HEK293 (cell line): ENCODE measurements at regions not wholly inside any gene's neighbourhood (a gene's known extent, or its start where the extent isn't known, plus 50 kb on each side); places are given as distances from the start of the nearest gene placed in this dataset.
A peak's percentile ranks its signal among the peaks of the same experiment; 100 is the strongest.

Source experiments
- CTCF ChIA-PET: fragments of 350-600 bp; formaldehyde crosslinking; extraction: SDS; loops from one replicate; lab custom pipeline; 2021; ENCODE audit warnings: antibody characterized with exemption; lab: Yijun Ruan, JAX
- POLR2A ChIA-PET: fragments of 300-600 bp; formaldehyde crosslinking; extraction: SDS; loops from one replicate; lab custom pipeline; 2020; ENCODE audit warnings: antibody characterized with exemption, inconsistent platforms; lab: Yijun Ruan, JAX
- H3K27ac ChIP-seq: fragments of 200-500 bp; sonication (Bioruptor generic); 2 replicates; pipeline ENCODE4 v1.5.1; 2014; ENCODE audit warnings: low read depth, low read length, control low read depth, inconsistent platforms; ENCODE audit errors: extremely low read depth
- H3K36me3 ChIP-seq, 2 experiments: fragments of 200-500 bp in 1 of 2; sonication (Bioruptor generic) in 1 of 2; 1 replicate in 1 of 2; 2 replicates in 1 of 2; pipeline ENCODE4 v1.5.1; 2014 to 2017; ENCODE audit warnings: inconsistent platforms in 2 of 2, low read length in 2 of 2; ENCODE audit not compliant: control insufficient read depth in 2 of 2, insufficient read depth in 1 of 2
- H3K4me1 ChIP-seq: fragments of 200-500 bp; sonication (Bioruptor generic); 2 replicates; pipeline ENCODE4 v1.5.1; 2014; ENCODE audit warnings: mild to moderate bottlenecking, low read length, inconsistent platforms; ENCODE audit not compliant: control insufficient read depth, insufficient read depth
- H3K4me3 ChIP-seq: 2 replicates; pipeline ENCODE4 v1.5.1; 2011; ENCODE audit warnings: low read depth, mild to moderate bottlenecking, control low read depth, low read length, moderate library complexity
- H3K9me3 ChIP-seq: fragments of 200-500 bp; sonication (Bioruptor generic); 2 replicates; pipeline ENCODE4 v1.5.1; 2014; ENCODE audit warnings: low read depth, low read length, inconsistent platforms; ENCODE audit not compliant: control insufficient read depth, insufficient read depth
- BCL11A ChIP-seq: fragments of 450-650 bp; formaldehyde crosslinking; IDR thresholded peaks from 2 replicates; pipeline ENCODE4 v1.5.1; 2016; ENCODE audit warnings: low read depth, missing biosample characterization, missing genetic modification characterization
- BCL11B ChIP-seq: fragments of 450-650 bp; formaldehyde crosslinking; IDR thresholded peaks from 2 replicates; pipeline ENCODE4 v1.5.1; 2016; ENCODE audit warnings: low read depth, missing biosample characterization, missing genetic modification characterization
- HOXA7 ChIP-seq: sonication (generic); formaldehyde crosslinking; IDR thresholded peaks from 2 replicates; pipeline ENCODE4 v1.8.1; 2022; ENCODE audit warnings: missing genetic modification reagents, borderline replicate concordance
- OSR2 ChIP-seq: fragments of 450-650 bp; formaldehyde crosslinking; IDR thresholded peaks from 2 replicates; pipeline ENCODE4 v1.5.1; 2016; ENCODE audit warnings: missing biosample characterization, missing genetic modification characterization
- OVOL3 ChIP-seq: fragments of 450-650 bp; formaldehyde crosslinking; IDR thresholded peaks from 2 replicates; pipeline ENCODE4 v1.5.1; 2016; ENCODE audit warnings: missing biosample characterization, missing genetic modification characterization
- PRDM10 ChIP-seq: fragments of 450-650 bp; formaldehyde crosslinking; IDR thresholded peaks from 2 replicates; pipeline ENCODE4 v1.5.1; 2016; ENCODE audit warnings: missing biosample characterization, missing genetic modification characterization
- PRDM6 ChIP-seq: fragments of 450-650 bp; formaldehyde crosslinking; IDR thresholded peaks from 2 replicates; pipeline ENCODE4 v1.5.1; 2017; ENCODE audit warnings: missing biosample characterization, missing genetic modification characterization
- SP2 ChIP-seq: fragments of 450-650 bp; formaldehyde crosslinking; IDR thresholded peaks from 2 replicates; pipeline ENCODE4 v1.5.1; 2016; ENCODE audit warnings: missing biosample characterization, missing genetic modification characterization
- ZBTB8A ChIP-seq: fragments of 450-650 bp; formaldehyde crosslinking; IDR thresholded peaks from 2 replicates; pipeline ENCODE4 v1.5.1; 2016; ENCODE audit warnings: missing biosample characterization, missing genetic modification characterization
- ZFP69B ChIP-seq: fragments of 450-650 bp; formaldehyde crosslinking; IDR thresholded peaks from 2 replicates; pipeline ENCODE4 v1.5.1; 2016; ENCODE audit warnings: missing biosample characterization, missing genetic modification characterization
- ZIC2 ChIP-seq: fragments of 450-650 bp; formaldehyde crosslinking; IDR thresholded peaks from 2 replicates; pipeline ENCODE4 v1.5.1; 2016; ENCODE audit warnings: missing biosample characterization, missing genetic modification characterization
- ZNF132 ChIP-seq: fragments of 450-650 bp; formaldehyde crosslinking; IDR thresholded peaks from 2 replicates; pipeline ENCODE4 v1.5.1; 2017; ENCODE audit warnings: missing biosample characterization, missing genetic modification characterization, borderline replicate concordance
- ZNF138 ChIP-seq: fragments of 450-650 bp; formaldehyde crosslinking; IDR thresholded peaks from 2 replicates; pipeline ENCODE4 v1.5.1; 2016; ENCODE audit warnings: missing biosample characterization, missing genetic modification characterization, borderline replicate concordance
- ZNF174 ChIP-seq: fragments of 450-650 bp; formaldehyde crosslinking; IDR thresholded peaks from 2 replicates; pipeline ENCODE4 v1.5.0; 2017; ENCODE audit warnings: missing biosample characterization, mild to moderate bottlenecking, missing genetic modification characterization
- ZNF2 ChIP-seq: fragments of 450-650 bp; formaldehyde crosslinking; IDR thresholded peaks from 2 replicates; pipeline ENCODE4 v1.5.1; 2016; ENCODE audit warnings: missing biosample characterization, missing genetic modification characterization
- ZNF266 ChIP-seq: fragments of 450-650 bp; formaldehyde crosslinking; IDR thresholded peaks from 2 replicates; pipeline ENCODE4 v1.5.1; 2016; ENCODE audit warnings: missing biosample characterization, missing genetic modification characterization, low read depth
- ZNF274 ChIP-seq, 2 experiments: fragments of 200-500 bp in 1 of 2; fragments of 450-650 bp in 1 of 2; sonication (Bioruptor generic) in 1 of 2; formaldehyde crosslinking in 1 of 2; IDR thresholded peaks; 2 replicates each; pipeline versions ENCODE4 v1.5.1 to v1.6.1; 2014 to 2016; ENCODE audit warnings: borderline replicate concordance in 1 of 2, inconsistent platforms in 1 of 2, low read length in 1 of 2, missing biosample characterization in 1 of 2, missing genetic modification characterization in 1 of 2
- ZNF426 ChIP-seq: fragments of 450-650 bp; formaldehyde crosslinking; IDR thresholded peaks from 2 replicates; pipeline ENCODE4 v1.5.1; 2017; ENCODE audit warnings: missing biosample characterization, missing genetic modification characterization, mild to moderate bottlenecking, inconsistent platforms, moderate library complexity
- ZNF48 ChIP-seq: fragments of 450-650 bp; formaldehyde crosslinking; IDR thresholded peaks from 2 replicates; pipeline ENCODE4 v1.5.1; 2016; ENCODE audit warnings: missing biosample characterization, missing genetic modification characterization
- ZNF501 ChIP-seq: fragments of 450-650 bp; formaldehyde crosslinking; IDR thresholded peaks from 2 replicates; pipeline ENCODE4 v1.5.1; 2016; ENCODE audit warnings: missing biosample characterization, missing genetic modification characterization
- ZNF692 ChIP-seq: fragments of 450-650 bp; formaldehyde crosslinking; IDR thresholded peaks from 2 replicates; pipeline ENCODE4 v1.5.1; 2016; ENCODE audit warnings: missing biosample characterization, missing genetic modification characterization
- ZNF768 ChIP-seq: fragments of 450-650 bp; formaldehyde crosslinking; IDR thresholded peaks from 2 replicates; pipeline ENCODE4 v1.5.1; 2018; ENCODE audit warnings: missing biosample characterization, mild to moderate bottlenecking, missing genetic modification characterization
- ZSCAN23 ChIP-seq: fragments of 450-650 bp; formaldehyde crosslinking; IDR thresholded peaks from 2 replicates; pipeline ENCODE4 v1.5.1; 2016; ENCODE audit warnings: missing biosample characterization, missing genetic modification characterization
- ZSCAN5A ChIP-seq: fragments of 450-650 bp; formaldehyde crosslinking; IDR thresholded peaks from 2 replicates; pipeline ENCODE4 v1.5.1; 2016; ENCODE audit warnings: missing biosample characterization, missing genetic modification characterization
- ZXDB ChIP-seq: fragments of 450-650 bp; formaldehyde crosslinking; IDR thresholded peaks from 2 replicates; pipeline ENCODE4 v1.5.1; 2016; ENCODE audit warnings: missing biosample characterization, missing genetic modification characterization

GRCh38 chr3:69540706-69541581 lies 155.1 kb upstream of the FRMD4B start (continued):
- TF ChIP-seq OSR2 = no peak
- TF ChIP-seq ZFP69B (tag by site-specific recombination) = no peak
- peak; percentile 40; the same call in 1 of the 2 replicates for TF ChIP-seq PRDM10 (tag by site-specific recombination)
- no peak for TF ChIP-seq ZIC2 (tag by site-specific recombination)
- TF ChIP-seq BCL11B (tag by site-specific recombination) = no peak

GRCh38 chr3:69539134-69539533 lies 153.2 kb upstream of the FRMD4B start:
- Histone ChIP-seq H3K27ac (no peak overlapping the region), H3K4me1 (0 out of 2 replicates have a peak, but pooled peaks cover 3% of the 10 kb centered on the region), H3K36me3 (no peaks in the 10 kb centered on the region), H3K9me3 (no peaks in the 10 kb centered on the region), H3K4me3 (no peak overlapping the region)
- CTCF ChIA-PET = no interaction called here
- no peak for TF ChIP-seq ZNF174 (tag by site-specific recombination)
- peak; percentile 35; the same call in 1 of the 2 replicates for TF ChIP-seq PRDM6
- TF ChIP-seq ZNF692 (tag by site-specific recombination) = no peak
- TF ChIP-seq BCL11A (tag by site-specific recombination) = no peak
- no peak for TF ChIP-seq ZNF266 (tag by site-specific recombination)
- no peak for TF ChIP-seq ZFP69B (tag by site-specific recombination)
- POLR2A ChIA-PET = no interaction called here

- H3K36me3 ChIP-seq = no peaks in the 10 kb centered on the region
- H3K4me1 ChIP-seq = 0 out of 2 replicates have a peak, but pooled peaks cover 3% of the 10 kb centered on the region
- no peaks in the 10 kb centered on the region for H3K9me3 ChIP-seq
- H3K4me3 ChIP-seq = no peak overlapping the region
- H3K27ac ChIP-seq = no peak overlapping the region
- ChIA-PET POLR2A (no interaction called here), CTCF (no interaction called here)
- TF ChIP-seq BCL11B (tag by site-specific recombination) = no peak
- TF ChIP-seq ZNF48 (tag by site-specific recombination) = no peak
- no peak for TF ChIP-seq ZSCAN5A (tag by site-specific recombination)
- no peak for TF ChIP-seq ZBTB8A
- TF ChIP-seq ZSCAN23 (tag by site-specific recombination) = no peak
- no peak for TF ChIP-seq ZNF274 (IDR thresholded peaks at IDR 0.05; ENCODE audit: low read length)
- no peak for TF ChIP-seq ZNF274 (tag by site-specific recombination; IDR thresholded peaks at IDR 0.05; ENCODE audit: borderline replicate concordance)
- TF ChIP-seq ZNF132 (tag by site-specific recombination) = no peak
- no peak for TF ChIP-seq SP2 (tag by site-specific recombination)
- no peak for TF ChIP-seq ZNF2 (tag by site-specific recombination)
- no peak for TF ChIP-seq ZNF426 (tag by site-specific recombination)
- no peak for TF ChIP-seq OVOL3 (tag by site-specific recombination)
- TF ChIP-seq ZNF768 (tag by site-specific recombination) = no peak
- TF ChIP-seq ZXDB (tag by site-specific recombination) = no peak
- TF ChIP-seq HOXA7 = no peak
- no peak for TF ChIP-seq ZNF501
- no peak for TF ChIP-seq ZNF138 (tag by site-specific recombination)
Measured at GRCh38 chr3:69538281-69538680, 152.4 kb upstream of the FRMD4B start.
